SU-DHL-6 (cell line): ENCODE measurements at regions not wholly inside any gene's neighbourhood (a gene's known extent, or its start where the extent isn't known, plus 50 kb on each side); places are given as distances from the start of the nearest gene placed in this dataset.

ENCODE experiments used
- EZH2phosphoT487 ChIP-seq: fragments of 200-600 bp; sonication (generic), shearing (Covaris generic); conservative IDR thresholded peaks from 2 replicates; pipeline ENCODE4 v1.6.1; 2018; ENCODE audit warnings: mild to moderate bottlenecking, antibody characterized with exemption, low read length, moderate library complexity, mixed read lengths
- TF ChIP-seq, protein P1 (sequence below): fragments of 200-600 bp; sonication (generic); IDR thresholded peaks from one replicate; pipeline ENCODE4 v1.5.1; 2017; ENCODE audit warnings: antibody characterized with exemption, mild to moderate bottlenecking, low read length, moderate library complexity; ENCODE audit not compliant: insufficient read depth, poor library complexity, severe bottlenecking

DNA sequence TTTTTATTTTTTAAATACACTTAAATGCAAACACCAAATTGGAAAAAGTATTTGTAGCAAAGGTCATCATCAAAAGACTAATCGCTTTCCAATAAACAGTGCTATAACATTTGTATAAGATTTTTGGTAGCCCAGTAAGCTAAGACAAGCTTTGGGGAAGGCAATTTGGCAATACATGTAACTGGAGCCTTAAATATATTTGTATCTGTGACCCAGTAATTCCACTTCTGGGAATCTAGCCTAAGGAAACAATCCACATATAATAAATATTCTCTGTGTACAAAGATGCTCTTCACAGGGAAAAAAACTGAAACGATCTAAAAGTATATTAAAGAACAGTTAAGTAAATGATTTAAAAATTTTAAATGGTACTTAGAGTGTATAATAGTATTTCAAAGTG lies 65.5 kb upstream of the TJP1 start:
- TF ChIP-seq, protein P1, sequence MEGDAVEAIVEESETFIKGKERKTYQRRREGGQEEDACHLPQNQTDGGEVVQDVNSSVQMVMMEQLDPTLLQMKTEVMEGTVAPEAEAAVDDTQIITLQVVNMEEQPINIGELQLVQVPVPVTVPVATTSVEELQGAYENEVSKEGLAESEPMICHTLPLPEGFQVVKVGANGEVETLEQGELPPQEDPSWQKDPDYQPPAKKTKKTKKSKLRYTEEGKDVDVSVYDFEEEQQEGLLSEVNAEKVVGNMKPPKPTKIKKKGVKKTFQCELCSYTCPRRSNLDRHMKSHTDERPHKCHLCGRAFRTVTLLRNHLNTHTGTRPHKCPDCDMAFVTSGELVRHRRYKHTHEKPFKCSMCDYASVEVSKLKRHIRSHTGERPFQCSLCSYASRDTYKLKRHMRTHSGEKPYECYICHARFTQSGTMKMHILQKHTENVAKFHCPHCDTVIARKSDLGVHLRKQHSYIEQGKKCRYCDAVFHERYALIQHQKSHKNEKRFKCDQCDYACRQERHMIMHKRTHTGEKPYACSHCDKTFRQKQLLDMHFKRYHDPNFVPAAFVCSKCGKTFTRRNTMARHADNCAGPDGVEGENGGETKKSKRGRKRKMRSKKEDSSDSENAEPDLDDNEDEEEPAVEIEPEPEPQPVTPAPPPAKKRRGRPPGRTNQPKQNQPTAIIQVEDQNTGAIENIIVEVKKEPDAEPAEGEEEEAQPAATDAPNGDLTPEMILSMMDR = no peak
- TF ChIP-seq EZH2phosphoT487 = no peak
